ENCODE measurements at regions not wholly inside any gene's neighbourhood (a gene's known extent, or its start where the extent isn't known, plus 50 kb on each side); places are given as distances from the start of the nearest gene placed in this dataset.

GRCh38 chr2:145230546-145230945 is 710.6 kb upstream of the ZEB2 start:
- H3K4me3 ChIP-seq (ENCODE audit: low read depth, low read length) = no peak overlapping the region
- no peak overlapping the region for H3K27ac ChIP-seq (ENCODE audit: extremely low read depth, low read depth, low read length)
- no peaks in the 10 kb centered on the region for H3K36me3 ChIP-seq (ENCODE audit: control insufficient read depth in 2 of 2, insufficient read depth in 1 of 2, low read length in 2 of 2)
- no peak for TF ChIP-seq ZNF600 (tag by site-specific recombination; IDR thresholded peaks at IDR 0.05)
- no peak for TF ChIP-seq PRDM6 (tag by site-specific recombination; IDR thresholded peaks at IDR 0.05)
- TF ChIP-seq ZNF558 (tag by site-specific recombination; IDR thresholded peaks at IDR 0.05) = no peak
- no peak for TF ChIP-seq ZNF488 (tag by site-specific recombination; IDR thresholded peaks at IDR 0.05)
- no peak for TF ChIP-seq PRDM10 (tag by site-specific recombination; IDR thresholded peaks at IDR 0.05)
- TF ChIP-seq ZNF830 (tag by site-specific recombination; IDR thresholded peaks at IDR 0.05; ENCODE audit: low read depth) = no peak
- TF ChIP-seq, protein P1, sequence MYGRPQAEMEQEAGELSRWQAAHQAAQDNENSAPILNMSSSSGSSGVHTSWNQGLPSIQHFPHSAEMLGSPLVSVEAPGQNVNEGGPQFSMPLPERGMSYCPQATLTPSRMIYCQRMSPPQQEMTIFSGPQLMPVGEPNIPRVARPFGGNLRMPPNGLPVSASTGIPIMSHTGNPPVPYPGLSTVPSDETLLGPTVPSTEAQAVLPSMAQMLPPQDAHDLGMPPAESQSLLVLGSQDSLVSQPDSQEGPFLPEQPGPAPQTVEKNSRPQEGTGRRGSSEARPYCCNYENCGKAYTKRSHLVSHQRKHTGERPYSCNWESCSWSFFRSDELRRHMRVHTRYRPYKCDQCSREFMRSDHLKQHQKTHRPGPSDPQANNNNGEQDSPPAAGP (tag by site-specific recombination; IDR thresholded peaks at IDR 0.05) = no peak
- TF ChIP-seq ZNF549 (tag by site-specific recombination; IDR thresholded peaks at IDR 0.05) = no peak
- TF ChIP-seq, protein P2, sequence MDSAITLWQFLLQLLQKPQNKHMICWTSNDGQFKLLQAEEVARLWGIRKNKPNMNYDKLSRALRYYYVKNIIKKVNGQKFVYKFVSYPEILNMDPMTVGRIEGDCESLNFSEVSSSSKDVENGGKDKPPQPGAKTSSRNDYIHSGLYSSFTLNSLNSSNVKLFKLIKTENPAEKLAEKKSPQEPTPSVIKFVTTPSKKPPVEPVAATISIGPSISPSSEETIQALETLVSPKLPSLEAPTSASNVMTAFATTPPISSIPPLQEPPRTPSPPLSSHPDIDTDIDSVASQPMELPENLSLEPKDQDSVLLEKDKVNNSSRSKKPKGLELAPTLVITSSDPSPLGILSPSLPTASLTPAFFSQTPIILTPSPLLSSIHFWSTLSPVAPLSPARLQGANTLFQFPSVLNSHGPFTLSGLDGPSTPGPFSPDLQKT (IDR thresholded peaks at IDR 0.05; ENCODE audit: borderline replicate concordance, low read depth, low read length) = no peak
- TF ChIP-seq ZNF518A (tag by site-specific recombination; conservative IDR thresholded peaks at IDR 0.05; ENCODE audit: low read depth) = no peak
- ChIA-PET POLR2A (no interaction called here), CTCF (no interaction called here)
- H3K4me1 ChIP-seq (ENCODE audit: control insufficient read depth, insufficient read depth, low read length) = no peaks in the 10 kb centered on the region
- H3K9me3 ChIP-seq (ENCODE audit: control insufficient read depth, insufficient read depth, low read depth, low read length) = no peaks in the 10 kb centered on the region

GRCh38 chr2:145228506-145228905 is 708.6 kb upstream of the ZEB2 start:
- ChIA-PET POLR2A (no interaction called here), CTCF (no interaction called here)
- H3K4me3 ChIP-seq (ENCODE audit: low read depth, low read length) = no peak overlapping the region
- H3K27ac ChIP-seq (ENCODE audit: extremely low read depth, low read depth, low read length) = no peak overlapping the region
- no peaks in the 10 kb centered on the region for H3K4me1 ChIP-seq (ENCODE audit: control insufficient read depth, insufficient read depth, low read length)
- H3K9me3 ChIP-seq (ENCODE audit: control insufficient read depth, insufficient read depth, low read depth, low read length) = no peaks in the 10 kb centered on the region
- no peaks in the 10 kb centered on the region for H3K36me3 ChIP-seq (ENCODE audit: control insufficient read depth in 2 of 2, insufficient read depth in 1 of 2, low read length in 2 of 2)
- TF ChIP-seq SCRT1 (tag by site-specific recombination; IDR thresholded peaks at IDR 0.05; ENCODE audit: borderline replicate concordance) = no peak
- TF ChIP-seq KLF7 (tag by site-specific recombination; IDR thresholded peaks at IDR 0.05; ENCODE audit: borderline replicate concordance) = no peak
- TF ChIP-seq ZBTB1 (tag by site-specific recombination; IDR thresholded peaks at IDR 0.05) = no peak
- TF ChIP-seq ZNF530 (tag by site-specific recombination; IDR thresholded peaks at IDR 0.05; ENCODE audit: low read depth) = no peak
- no peak for TF ChIP-seq ZNF157 (tag by site-specific recombination; IDR thresholded peaks at IDR 0.05)
- TF ChIP-seq ZSCAN18 (tag by site-specific recombination; IDR thresholded peaks at IDR 0.05) = no peak
- no peak for TF ChIP-seq HOXD13 (CRISPR knock-in tag; IDR thresholded peaks at IDR 0.05; ENCODE audit: borderline replicate concordance)
- no peak for TF ChIP-seq ZXDB (tag by site-specific recombination; IDR thresholded peaks at IDR 0.05)

Data from HEK293 (cell line).